ENCODE measurements at regions not wholly inside any gene's neighbourhood (a gene's known extent, or its start where the extent isn't known, plus 50 kb on each side); places are given as distances from the start of the nearest gene placed in this dataset.

DNA sequence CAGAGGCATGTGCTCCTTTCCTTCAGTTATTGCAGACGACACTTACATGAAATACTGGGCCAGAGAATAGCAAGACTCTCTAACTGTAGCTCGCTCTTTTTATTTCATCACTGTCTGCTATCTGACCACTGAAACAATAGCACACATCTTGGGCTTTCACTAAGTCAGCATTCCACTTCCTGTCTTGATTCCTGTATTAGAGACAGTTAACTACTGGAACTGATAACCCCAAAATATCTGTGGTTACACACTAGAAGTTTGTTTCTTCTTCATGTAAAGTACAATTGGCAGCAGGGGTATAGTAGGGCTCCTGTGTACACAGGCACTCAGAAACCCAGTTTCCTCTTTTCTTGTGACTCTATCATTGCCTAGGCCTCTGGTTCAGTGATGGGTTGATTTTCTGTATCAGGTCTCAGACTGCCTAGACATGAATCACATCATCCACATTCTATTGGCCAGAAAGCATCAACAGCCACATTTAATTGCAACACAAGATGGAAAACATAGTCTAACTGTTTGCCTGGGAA, 230.2 kb upstream of the CD96 start:
- TF ChIP-seq ZNF214 (tag by site-specific recombination; IDR thresholded peaks at IDR 0.05; ENCODE audit: borderline replicate concordance) (no peak), KLF1 (tag by site-specific recombination; IDR thresholded peaks at IDR 0.05) (no peak), YY1 (tag by site-specific recombination; IDR thresholded peaks at IDR 0.05) (no peak), ZNF544 (tag by site-specific recombination; IDR thresholded peaks at IDR 0.05) (no peak), ZNF202 (tag by site-specific recombination; IDR thresholded peaks at IDR 0.05; ENCODE audit: borderline replicate concordance) (no peak), ZNF510 (tag by site-specific recombination; IDR thresholded peaks at IDR 0.05; ENCODE audit: insufficient replicate concordance) (no peak), ZBTB48 (tag by site-specific recombination; IDR thresholded peaks at IDR 0.05) (no peak), ZNF175 (tag by site-specific recombination; IDR thresholded peaks at IDR 0.05) (no peak), ZNF239 (tag by site-specific recombination; IDR thresholded peaks at IDR 0.05) (no peak), ZNF843 (tag by site-specific recombination; IDR thresholded peaks at IDR 0.05) (no peak), ZNF324 (tag by site-specific recombination; IDR thresholded peaks at IDR 0.05) (no peak), PBX3 (CRISPR knock-in tag; IDR thresholded peaks at IDR 0.05) (no peak), EGR2 (tag by site-specific recombination; IDR thresholded peaks at IDR 0.05; ENCODE audit: low read depth) (no peak), FEZF1 (tag by site-specific recombination; IDR thresholded peaks at IDR 0.05) (no peak)
- TF ChIP-seq, protein P1, sequence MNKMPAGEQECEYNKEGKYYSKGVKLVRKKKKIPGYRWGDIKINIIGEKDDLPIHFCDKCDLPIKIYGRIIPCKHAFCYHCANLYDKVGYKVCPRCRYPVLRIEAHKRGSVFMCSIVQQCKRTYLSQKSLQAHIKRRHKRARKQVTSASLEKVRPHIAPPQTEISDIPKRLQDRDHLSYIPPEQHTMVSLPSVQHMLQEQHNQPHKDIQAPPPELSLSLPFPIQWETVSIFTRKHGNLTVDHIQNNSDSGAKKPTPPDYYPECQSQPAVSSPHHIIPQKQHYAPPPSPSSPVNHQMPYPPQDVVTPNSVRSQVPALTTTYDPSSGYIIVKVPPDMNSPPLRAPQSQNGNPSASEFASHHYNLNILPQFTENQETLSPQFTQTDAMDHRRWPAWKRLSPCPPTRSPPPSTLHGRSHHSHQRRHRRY (tag by site-specific recombination; IDR thresholded peaks at IDR 0.05): no peak
- TF ChIP-seq, protein P2, sequence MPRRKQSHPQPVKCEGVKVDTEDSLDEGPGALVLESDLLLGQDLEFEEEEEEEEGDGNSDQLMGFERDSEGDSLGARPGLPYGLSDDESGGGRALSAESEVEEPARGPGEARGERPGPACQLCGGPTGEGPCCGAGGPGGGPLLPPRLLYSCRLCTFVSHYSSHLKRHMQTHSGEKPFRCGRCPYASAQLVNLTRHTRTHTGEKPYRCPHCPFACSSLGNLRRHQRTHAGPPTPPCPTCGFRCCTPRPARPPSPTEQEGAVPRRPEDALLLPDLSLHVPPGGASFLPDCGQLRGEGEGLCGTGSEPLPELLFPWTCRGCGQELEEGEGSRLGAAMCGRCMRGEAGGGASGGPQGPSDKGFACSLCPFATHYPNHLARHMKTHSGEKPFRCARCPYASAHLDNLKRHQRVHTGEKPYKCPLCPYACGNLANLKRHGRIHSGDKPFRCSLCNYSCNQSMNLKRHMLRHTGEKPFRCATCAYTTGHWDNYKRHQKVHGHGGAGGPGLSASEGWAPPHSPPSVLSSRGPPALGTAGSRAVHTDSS (tag by site-specific recombination; IDR thresholded peaks at IDR 0.05): no peak
- H3K36me3 ChIP-seq (ENCODE audit: control insufficient read depth in 2 of 2, insufficient read depth in 1 of 2, low read length in 2 of 2): no peaks in the 10 kb centered on the region
- H3K9me3 ChIP-seq (ENCODE audit: control insufficient read depth, insufficient read depth, low read depth, low read length): no peaks in the 10 kb centered on the region
- POLR2A ChIA-PET: no interaction called here
- H3K4me1 ChIP-seq (ENCODE audit: control insufficient read depth, insufficient read depth, low read length): peaks cover 3% of the 10 kb centered on the region; the same call in 1 of the 2 replicates
- no peak overlapping the region for H3K27ac ChIP-seq (ENCODE audit: extremely low read depth, low read depth, low read length)
- CTCF ChIA-PET: interaction anchor here (0.7 kb wide), 1 partner anchor 324 kb away, joined by 3 read pairs; no protein-coding TSS in a partner anchor
- H3K4me3 ChIP-seq (ENCODE audit: low read depth, low read length): no peak overlapping the region

- H3K36me3 ChIP-seq (ENCODE audit: control insufficient read depth in 2 of 2, insufficient read depth in 1 of 2, low read length in 2 of 2): no peaks in the 10 kb centered on the region
- POLR2A ChIA-PET: no interaction called here
- TF ChIP-seq, protein P2 (tag by site-specific recombination; IDR thresholded peaks at IDR 0.05): no peak
- TF ChIP-seq KLF7 (tag by site-specific recombination; IDR thresholded peaks at IDR 0.05; ENCODE audit: borderline replicate concordance): no peak
- TF ChIP-seq BCL6B (tag by site-specific recombination; IDR thresholded peaks at IDR 0.05): no peak
- no peak for TF ChIP-seq OSR2 (tag by site-specific recombination; IDR thresholded peaks at IDR 0.05)
- no peak overlapping the region for H3K27ac ChIP-seq (ENCODE audit: extremely low read depth, low read depth, low read length)
- peaks cover 3% of the 10 kb centered on the region; the same call in 1 of the 2 replicates for H3K4me1 ChIP-seq (ENCODE audit: control insufficient read depth, insufficient read depth, low read length)
- CTCF ChIA-PET: interaction anchor here (0.6 kb wide), 1 partner anchor 1175 kb away, joined by 5 read pairs; no protein-coding TSS in a partner anchor
- no peak overlapping the region for H3K4me3 ChIP-seq (ENCODE audit: low read depth, low read length)
- no peaks in the 10 kb centered on the region for H3K9me3 ChIP-seq (ENCODE audit: control insufficient read depth, insufficient read depth, low read depth, low read length)
Measured at GRCh38 chr3:111314181-111314873, 227.7 kb upstream of the CD96 start.

All from HEK293 (cell line).